22Rv1 (cell line): ENCODE measurements at regions not wholly inside any gene's neighbourhood (a gene's known extent, or its start where the extent isn't known, plus 50 kb on each side); places are given as distances from the start of the nearest gene placed in this dataset.

ENCODE experiments used
- H3K27ac ChIP-seq: fragments of 450-650 bp; 2 replicates; pipeline ENCODE4 v1.5.1; 2017
- ZFX ChIP-seq: fragments of 450-650 bp; IDR thresholded peaks from 2 replicates; pipeline ENCODE4 v1.6.1; 2017; ENCODE audit warnings: antibody characterized with exemption, borderline replicate concordance
- TF ChIP-seq, protein P1 (sequence below): fragments of 450-650 bp; IDR thresholded peaks from 2 replicates; pipeline ENCODE4 v1.5.1; 2017; ENCODE audit warnings: mild to moderate bottlenecking

DNA sequence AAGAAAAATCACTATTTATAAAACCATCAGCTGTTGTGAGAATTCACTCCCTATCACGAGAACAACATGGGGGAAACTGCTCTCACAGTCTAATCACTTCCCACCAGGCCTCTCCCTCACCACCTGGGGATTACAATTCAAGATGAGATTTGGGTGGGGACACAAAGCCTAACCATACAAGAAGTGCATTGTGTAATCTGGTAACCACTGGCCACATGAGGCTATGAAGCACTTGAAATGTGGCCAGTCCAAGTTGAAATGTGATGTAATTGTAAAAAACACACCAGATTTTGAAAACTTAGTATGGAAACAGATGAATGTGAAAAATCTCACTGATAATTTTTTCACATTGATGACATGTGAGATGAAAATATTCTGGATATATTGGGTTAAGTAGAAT lies 293.8 kb downstream of the TTLL7 start:
- H3K27ac ChIP-seq, result no peak overlapping the region
- no peak for TF ChIP-seq ZFX
- TF ChIP-seq, protein P1, sequence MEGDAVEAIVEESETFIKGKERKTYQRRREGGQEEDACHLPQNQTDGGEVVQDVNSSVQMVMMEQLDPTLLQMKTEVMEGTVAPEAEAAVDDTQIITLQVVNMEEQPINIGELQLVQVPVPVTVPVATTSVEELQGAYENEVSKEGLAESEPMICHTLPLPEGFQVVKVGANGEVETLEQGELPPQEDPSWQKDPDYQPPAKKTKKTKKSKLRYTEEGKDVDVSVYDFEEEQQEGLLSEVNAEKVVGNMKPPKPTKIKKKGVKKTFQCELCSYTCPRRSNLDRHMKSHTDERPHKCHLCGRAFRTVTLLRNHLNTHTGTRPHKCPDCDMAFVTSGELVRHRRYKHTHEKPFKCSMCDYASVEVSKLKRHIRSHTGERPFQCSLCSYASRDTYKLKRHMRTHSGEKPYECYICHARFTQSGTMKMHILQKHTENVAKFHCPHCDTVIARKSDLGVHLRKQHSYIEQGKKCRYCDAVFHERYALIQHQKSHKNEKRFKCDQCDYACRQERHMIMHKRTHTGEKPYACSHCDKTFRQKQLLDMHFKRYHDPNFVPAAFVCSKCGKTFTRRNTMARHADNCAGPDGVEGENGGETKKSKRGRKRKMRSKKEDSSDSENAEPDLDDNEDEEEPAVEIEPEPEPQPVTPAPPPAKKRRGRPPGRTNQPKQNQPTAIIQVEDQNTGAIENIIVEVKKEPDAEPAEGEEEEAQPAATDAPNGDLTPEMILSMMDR, result no peak

DNA sequence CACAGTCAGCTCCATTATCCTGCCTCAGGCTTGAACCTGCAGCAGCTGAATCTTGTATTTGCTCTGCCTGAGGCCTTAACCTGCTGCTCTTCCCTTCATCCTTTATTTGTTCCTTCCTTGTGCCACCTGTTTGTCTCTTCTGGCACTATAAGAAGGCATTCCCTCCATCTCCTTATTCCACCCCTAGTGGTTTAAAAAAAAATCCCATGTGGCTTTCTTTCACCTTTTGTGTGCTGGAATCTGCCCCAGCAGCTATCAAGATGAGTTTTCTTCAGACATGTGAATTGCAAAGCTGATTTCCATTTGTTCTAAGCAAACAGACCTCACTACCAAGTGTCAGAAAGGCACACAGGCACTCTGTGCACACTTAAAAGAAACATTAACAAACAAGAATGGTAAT lies 294.6 kb downstream of the TTLL7 start:
- H3K27ac ChIP-seq, result no peak overlapping the region
- no peak for TF ChIP-seq ZFX
- TF ChIP-seq, protein P1, result no peak

DNA sequence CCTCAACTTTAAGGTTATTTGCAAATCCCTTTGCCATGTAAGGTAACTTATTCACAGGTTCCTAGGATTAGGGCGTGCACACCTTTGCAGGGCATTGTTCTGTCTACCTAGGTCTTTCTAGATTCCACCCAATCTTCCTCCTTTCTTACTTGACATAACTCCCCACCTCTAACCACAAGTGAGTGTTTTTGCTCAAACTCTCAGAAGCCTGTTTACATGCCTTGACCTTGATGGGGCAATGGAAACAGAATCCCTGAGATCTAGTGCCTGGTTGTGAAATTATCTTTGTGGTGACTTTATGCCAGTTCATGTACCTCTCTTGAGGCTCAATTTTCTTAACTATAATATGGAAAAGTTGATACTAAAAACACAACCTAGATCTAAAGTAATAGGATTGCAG lies 296.6 kb downstream of the TTLL7 start:
- TF ChIP-seq, protein P1, result no peak
- no peak for TF ChIP-seq ZFX
- no peak overlapping the region for H3K27ac ChIP-seq

DNA sequence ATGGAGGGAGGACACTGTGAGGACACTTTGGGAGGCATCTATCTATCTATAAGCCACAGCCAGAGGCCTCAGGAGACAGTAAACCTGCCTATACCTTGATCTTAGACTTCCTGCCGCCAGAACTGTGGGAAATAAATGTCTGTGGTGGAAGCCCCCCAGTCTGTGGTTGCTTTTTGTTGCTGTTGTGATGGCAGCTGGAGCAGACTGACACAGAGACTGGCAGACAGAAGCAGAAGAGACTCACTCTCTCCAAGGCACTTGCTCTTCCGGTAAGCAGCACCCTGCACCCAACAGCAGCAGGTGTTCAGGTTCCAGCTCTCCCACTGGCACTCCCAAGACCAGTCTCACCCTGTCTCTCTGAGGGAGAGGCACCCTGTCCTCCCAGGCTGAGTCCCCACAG lies 297.6 kb downstream of the TTLL7 start:
- TF ChIP-seq ZFX, result no peak
- TF ChIP-seq, protein P1, result no peak
- H3K27ac ChIP-seq, result no peak overlapping the region

DNA sequence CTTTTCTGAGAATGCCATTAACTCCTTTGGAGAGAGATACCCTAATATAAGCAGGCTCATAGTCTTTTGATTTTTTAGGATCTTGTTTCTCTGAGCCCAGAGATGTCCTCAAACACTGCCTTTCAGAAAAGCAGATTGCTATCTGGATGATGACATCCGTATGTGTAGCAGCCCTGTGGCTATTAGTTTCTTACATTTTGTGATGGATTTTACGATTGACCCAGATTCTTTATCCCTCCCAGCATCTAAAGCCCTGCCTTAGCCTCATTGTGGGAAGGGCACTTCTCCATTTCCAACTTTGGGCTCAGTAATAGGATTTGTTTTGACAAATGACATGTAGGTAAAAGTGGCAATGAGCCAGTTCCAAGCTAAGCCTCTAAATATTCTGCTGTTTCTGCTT lies 300.3 kb downstream of the TTLL7 start:
- TF ChIP-seq, protein P1, result no peak
- no peak for TF ChIP-seq ZFX
- no peak overlapping the region for H3K27ac ChIP-seq

DNA sequence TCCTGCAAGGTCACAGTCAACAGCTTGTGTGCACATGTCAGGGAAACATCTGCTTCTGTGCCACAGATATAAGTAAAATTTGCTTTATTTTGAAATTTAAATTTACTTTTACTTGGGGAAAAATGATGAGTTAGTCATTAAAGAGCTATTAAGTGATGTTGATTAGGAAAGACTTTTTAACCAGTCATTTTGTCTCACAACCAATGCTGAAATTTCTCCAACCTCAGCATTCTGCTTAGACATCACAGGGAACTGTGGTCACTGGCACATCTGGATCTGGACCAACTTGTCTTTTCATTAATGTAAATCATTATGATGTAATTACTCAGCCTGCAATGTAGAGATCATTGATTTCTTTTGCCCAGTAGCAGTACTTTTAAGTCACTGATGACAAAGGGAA lies 301.0 kb downstream of the TTLL7 start:
- H3K27ac ChIP-seq, result no peak overlapping the region
- TF ChIP-seq ZFX, result no peak

DNA sequence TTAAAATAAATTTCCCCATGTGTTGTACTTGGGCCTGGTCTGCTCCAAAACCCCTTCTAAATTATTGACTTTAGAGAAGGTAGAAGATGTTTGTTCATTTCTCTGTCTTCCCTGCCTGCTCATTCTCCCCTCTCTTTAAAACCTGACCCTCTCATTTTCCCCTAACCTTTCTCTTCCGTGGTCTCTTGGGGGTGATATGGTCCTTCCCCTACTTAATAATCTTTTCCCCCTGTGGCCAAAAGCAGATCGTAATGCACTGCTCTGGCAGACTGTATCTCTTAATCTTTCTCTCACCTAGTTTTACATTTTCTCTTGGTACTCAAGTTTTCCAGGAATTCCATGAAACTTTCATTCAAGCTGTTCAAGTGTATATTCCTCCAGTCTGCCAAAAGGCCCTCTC lies 301.7 kb downstream of the TTLL7 start:
- TF ChIP-seq, protein P1, result no peak
- no peak overlapping the region for H3K27ac ChIP-seq

DNA sequence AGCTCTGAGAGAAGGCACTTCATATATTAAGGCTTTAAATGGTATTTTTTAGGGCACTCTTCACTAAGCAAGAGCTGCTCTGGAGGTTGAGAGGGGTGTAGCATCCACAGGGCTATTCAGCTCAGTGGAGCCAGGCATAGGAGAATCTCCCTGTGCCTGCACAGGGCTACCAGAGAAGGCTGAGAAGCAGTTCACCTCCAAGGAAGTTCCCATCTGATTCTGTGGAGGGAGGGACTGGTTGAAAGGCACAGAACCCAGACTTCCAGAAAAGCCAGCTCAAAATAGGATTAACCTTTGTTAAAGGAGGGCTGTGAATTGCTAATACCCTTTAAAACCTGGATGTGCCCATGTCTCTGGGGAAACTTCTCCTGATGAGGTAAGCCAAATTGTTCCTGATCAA lies 304.5 kb downstream of the TTLL7 start:
- no peak for TF ChIP-seq ZFX
- no peak overlapping the region for H3K27ac ChIP-seq
